OCI-LY7 (cell line): ENCODE measurements at regions not wholly inside any gene's neighbourhood (a gene's known extent, or its start where the extent isn't known, plus 50 kb on each side); places are given as distances from the start of the nearest gene placed in this dataset.
"Not testable (repeated sequence)": the region's sequence is repeated elsewhere in the genome, so short reads cannot be mapped to it uniquely, and the experiment has no call there.

Source experiments
- BruUV-seq: library from RNA; stranded (reverse); fragments of 400-500 nt; replicated peaks from 2 replicates; lab custom pipeline; 2021; lab: Mats Ljungman, UMichigan
- CTCF ChIA-PET: fragments of 300-600 bp; sonication (Branson Sonifier 250); formaldehyde crosslinking; loops from one replicate; lab custom pipeline; 2022; ENCODE audit warnings: antibody characterized with exemption; ENCODE audit not compliant: unreplicated experiment; lab: Charles Lee
- POLR2A ChIA-PET: fragments of 300-600 bp; sonication (Branson Sonifier 250); formaldehyde crosslinking; loops from one replicate; lab custom pipeline; 2022; ENCODE audit warnings: antibody characterized with exemption; lab: Charles Lee
- DNase-seq: peaks from one replicate; pipeline ENCODE4 v3.0.0-alpha.2; 2015; ENCODE audit warnings: low spot score
- H2AFZ ChIP-seq: fragments of 200-600 bp; sonication (generic), shearing (Covaris generic); 2 replicates; pipeline ENCODE4 v1.6.1; 2014; ENCODE audit warnings: mild to moderate bottlenecking, antibody characterized with exemption, low read length, moderate library complexity
- H3K27ac ChIP-seq: fragments of 200-600 bp; sonication (generic); 2 replicates; pipeline ENCODE4 v1.5.1; 2014; ENCODE audit warnings: mixed run types, low read depth, mild to moderate bottlenecking, moderate library complexity, low read length, inconsistent platforms; ENCODE audit not compliant: poor library complexity, severe bottlenecking
- H3K36me3 ChIP-seq: fragments of 200-600 bp; sonication (generic); 2 replicates; pipeline ENCODE4 v1.6.1; 2014; ENCODE audit warnings: mild to moderate bottlenecking, antibody characterized with exemption, low read length, moderate library complexity, mixed read lengths; ENCODE audit not compliant: insufficient read depth
- H3K4me1 ChIP-seq: fragments of 200-600 bp; sonication (generic); 2 replicates; pipeline ENCODE4 v1.5.1; 2014; ENCODE audit warnings: mild to moderate bottlenecking, low read length; ENCODE audit not compliant: insufficient read depth, poor library complexity, severe bottlenecking
- H3K4me2 ChIP-seq: fragments of 200-600 bp; sonication (generic); 2 replicates; pipeline ENCODE4 v1.6.1; 2014; ENCODE audit warnings: mild to moderate bottlenecking, low read length
- H3K4me3 ChIP-seq: fragments of 200-600 bp; sonication (generic); 2 replicates; pipeline ENCODE4 v1.5.1; 2014; ENCODE audit warnings: mild to moderate bottlenecking, low read depth, low read length; ENCODE audit not compliant: poor library complexity, severe bottlenecking
- H3K79me2 ChIP-seq: fragments of 200-600 bp; sonication (generic); 2 replicates; pipeline ENCODE4 v1.6.1; 2016; ENCODE audit warnings: low read depth, mild to moderate bottlenecking, low read length, moderate library complexity, mixed read lengths; ENCODE audit not compliant: insufficient read depth
- H3K9me2 ChIP-seq: fragments of 200-600 bp; sonication (generic); 2 replicates; pipeline ENCODE4 v1.6.1; 2016; ENCODE audit warnings: mild to moderate bottlenecking, low read length, mixed read lengths; ENCODE audit not compliant: insufficient read depth
- H3K9me3 ChIP-seq: fragments of 200-600 bp; sonication (generic); 2 replicates; pipeline ENCODE4 v1.6.1; 2014; ENCODE audit warnings: mild to moderate bottlenecking, mixed run types, low read length, mixed read lengths
- H4K20me1 ChIP-seq: fragments of 200-600 bp; sonication (generic); 2 replicates; pipeline ENCODE4 v1.6.1; 2014; ENCODE audit warnings: mild to moderate bottlenecking, antibody characterized with exemption, low read length, moderate library complexity, mixed read lengths; ENCODE audit not compliant: insufficient read depth
- EZH2phosphoT487 ChIP-seq: fragments of 200-600 bp; sonication (generic); IDR thresholded peaks from 2 replicates; pipeline ENCODE4 v1.6.1; 2018; ENCODE audit warnings: low read depth, borderline replicate concordance, mild to moderate bottlenecking, mixed run types, antibody characterized with exemption, low read length, moderate library complexity, mixed read lengths
- intact Hi-C: fragments of 100-400 bp; cut with micrococcal nuclease; formaldehyde crosslinking; loops from one replicate; pipeline ENCODE4 v1.10.0; 2022; ENCODE audit not compliant: unreplicated experiment
- TF ChIP-seq, protein P1 (sequence below): fragments of 200-600 bp; sonication (generic); conservative IDR thresholded peaks from 2 replicates; pipeline ENCODE4 v1.5.1; 2014; ENCODE audit warnings: mild to moderate bottlenecking, antibody characterized with exemption, low read length, moderate library complexity, mixed read lengths

DNA sequence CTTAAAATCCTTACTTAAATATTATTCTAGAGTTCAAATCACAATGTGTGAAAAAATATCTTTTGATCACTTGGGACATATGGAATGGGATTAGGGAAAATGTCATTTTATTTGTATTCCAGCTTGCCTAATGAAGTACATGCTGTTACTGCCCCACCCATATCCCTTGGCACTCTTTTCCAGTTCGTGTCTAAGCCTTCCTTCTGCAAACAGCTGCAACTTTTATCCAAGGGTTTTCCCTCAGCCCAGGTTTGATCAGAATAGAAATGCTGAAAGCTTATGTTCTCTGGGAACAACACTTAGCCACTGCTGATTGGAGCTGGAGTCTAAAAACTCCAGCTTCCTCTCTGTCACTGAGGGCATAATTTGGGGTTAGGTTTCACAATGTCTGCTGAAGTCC lies 214.1 kb upstream of the FAM3C start:
- ChIA-PET POLR2A (no interaction called here), CTCF (no interaction called here)
- no peaks in the 10 kb centered on the region for H3K9me2 ChIP-seq
- H3K9me3 ChIP-seq = no peaks in the 10 kb centered on the region
- H3K27ac ChIP-seq = no peak overlapping the region
- H3K4me1 ChIP-seq = no peaks in the 10 kb centered on the region
- no peaks in the 10 kb centered on the region for H3K36me3 ChIP-seq
- no TSS peak for BruUV-seq
- no peaks in the 10 kb centered on the region for H3K79me2 ChIP-seq
- no peak for DNase-seq
- no peak for TF ChIP-seq EZH2phosphoT487
- TF ChIP-seq, protein P1, sequence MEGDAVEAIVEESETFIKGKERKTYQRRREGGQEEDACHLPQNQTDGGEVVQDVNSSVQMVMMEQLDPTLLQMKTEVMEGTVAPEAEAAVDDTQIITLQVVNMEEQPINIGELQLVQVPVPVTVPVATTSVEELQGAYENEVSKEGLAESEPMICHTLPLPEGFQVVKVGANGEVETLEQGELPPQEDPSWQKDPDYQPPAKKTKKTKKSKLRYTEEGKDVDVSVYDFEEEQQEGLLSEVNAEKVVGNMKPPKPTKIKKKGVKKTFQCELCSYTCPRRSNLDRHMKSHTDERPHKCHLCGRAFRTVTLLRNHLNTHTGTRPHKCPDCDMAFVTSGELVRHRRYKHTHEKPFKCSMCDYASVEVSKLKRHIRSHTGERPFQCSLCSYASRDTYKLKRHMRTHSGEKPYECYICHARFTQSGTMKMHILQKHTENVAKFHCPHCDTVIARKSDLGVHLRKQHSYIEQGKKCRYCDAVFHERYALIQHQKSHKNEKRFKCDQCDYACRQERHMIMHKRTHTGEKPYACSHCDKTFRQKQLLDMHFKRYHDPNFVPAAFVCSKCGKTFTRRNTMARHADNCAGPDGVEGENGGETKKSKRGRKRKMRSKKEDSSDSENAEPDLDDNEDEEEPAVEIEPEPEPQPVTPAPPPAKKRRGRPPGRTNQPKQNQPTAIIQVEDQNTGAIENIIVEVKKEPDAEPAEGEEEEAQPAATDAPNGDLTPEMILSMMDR = no peak
- intact Hi-C loops = no loop called here
- no peak overlapping the region for H2AFZ ChIP-seq
- H3K4me3 ChIP-seq = no peak overlapping the region
- no peaks in the 10 kb centered on the region for H4K20me1 ChIP-seq
- no peak overlapping the region for H3K4me2 ChIP-seq

DNA sequence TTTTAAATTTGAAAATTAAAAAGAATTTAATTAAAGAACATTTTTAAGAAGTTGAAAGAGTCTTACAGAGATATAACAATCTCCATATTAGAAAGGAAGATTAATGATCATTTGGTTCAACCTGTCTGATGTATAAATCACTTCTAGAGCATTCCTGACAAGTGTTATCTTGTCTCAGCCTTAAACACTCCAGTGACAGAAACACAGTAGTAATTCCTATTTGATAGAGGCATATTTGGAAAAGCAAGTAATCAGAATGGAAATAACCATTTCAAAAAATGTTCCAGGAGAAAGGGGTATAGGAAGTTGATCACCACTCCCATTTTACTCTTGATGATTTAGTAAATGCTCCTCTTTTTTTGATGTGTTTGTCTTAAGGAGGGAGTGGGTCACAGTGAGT lies 213.1 kb upstream of the FAM3C start:
- Histone ChIP-seq H4K20me1 (no peaks in the 10 kb centered on the region), H2AFZ (no peak overlapping the region), H3K27ac (no peak overlapping the region), H3K4me3 (no peak overlapping the region), H3K9me2 (no peaks in the 10 kb centered on the region), H3K36me3 (no peaks in the 10 kb centered on the region), H3K9me3 (no peaks in the 10 kb centered on the region), H3K4me2 (no peak overlapping the region), H3K79me2 (no peaks in the 10 kb centered on the region), H3K4me1 (no peaks in the 10 kb centered on the region)
- intact Hi-C loops = no loop called here
- BruUV-seq = no TSS peak
- ChIA-PET POLR2A (no interaction called here), CTCF (no interaction called here)
- no peak for TF ChIP-seq EZH2phosphoT487
- TF ChIP-seq, protein P1 = no peak
- no peak for DNase-seq

DNA sequence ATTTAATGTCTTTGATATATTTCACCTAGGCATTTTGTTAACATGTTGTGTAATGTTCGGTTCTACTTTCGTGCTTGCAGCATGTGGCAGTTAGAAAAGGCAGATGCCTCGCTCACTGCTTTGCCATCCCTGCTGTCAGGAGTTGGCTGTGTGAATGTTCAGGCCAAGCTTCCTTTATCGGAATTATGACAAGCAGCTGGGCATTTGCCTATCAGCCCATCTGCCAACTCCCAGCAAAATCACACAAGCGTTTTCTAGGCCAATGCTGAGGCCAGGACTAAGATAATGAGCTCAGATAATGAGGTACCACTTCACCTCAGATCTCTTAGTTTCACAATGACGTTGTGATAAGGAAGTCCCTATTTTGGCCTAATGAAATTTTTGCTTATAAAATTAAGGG lies 212.7 kb upstream of the FAM3C start:
- ChIA-PET POLR2A (interaction anchor here (0.6 kb wide), 1 partner anchor 14 kb away, joined by 3 read pairs; no protein-coding TSS in a partner anchor), CTCF (no interaction called here)
- Histone ChIP-seq H4K20me1 (no peaks in the 10 kb centered on the region), H3K36me3 (no peaks in the 10 kb centered on the region), H3K9me3 (no peaks in the 10 kb centered on the region), H3K4me3 (no peak overlapping the region), H3K4me1 (no peaks in the 10 kb centered on the region), H2AFZ (no peak overlapping the region), H3K79me2 (no peaks in the 10 kb centered on the region), H3K27ac (no peak overlapping the region), H3K9me2 (no peaks in the 10 kb centered on the region), H3K4me2 (no peak overlapping the region)
- no peak for DNase-seq
- intact Hi-C loops = no loop called here
- BruUV-seq = no TSS peak
- TF ChIP-seq EZH2phosphoT487 = no peak
- TF ChIP-seq, protein P1 = no peak

DNA sequence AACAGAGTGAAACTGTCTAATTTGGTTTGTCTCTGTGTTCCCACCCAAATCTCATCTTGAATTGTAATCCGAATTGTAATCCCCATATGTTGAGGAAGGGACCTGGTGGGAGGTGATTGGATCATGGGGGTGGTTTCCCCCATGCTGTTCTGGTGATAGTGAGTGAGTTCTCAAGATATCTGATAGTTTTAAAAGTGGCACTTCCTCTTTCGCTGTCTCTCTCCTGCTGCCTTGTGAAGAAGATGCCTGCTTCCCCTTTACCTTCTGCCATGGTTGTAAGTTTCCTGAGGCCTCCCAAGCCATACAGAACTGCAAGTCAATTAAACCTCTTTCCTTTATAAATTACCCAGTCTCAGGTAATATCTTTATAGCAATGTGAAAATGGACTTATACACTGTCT lies 212.1 kb upstream of the FAM3C start:
- H3K79me2 ChIP-seq, intact Hi-C loops, H4K20me1 ChIP-seq, DNase-seq, H3K4me2 ChIP-seq, H3K36me3 ChIP-seq, H3K4me3 ChIP-seq, H3K4me1 ChIP-seq, H2AFZ ChIP-seq, CTCF ChIA-PET, H3K9me2 ChIP-seq, H3K27ac ChIP-seq, H3K9me3 ChIP-seq, BruUV-seq: not testable (repeated sequence)
- POLR2A ChIA-PET = interaction anchor here (0.5 to 1.0 kb wide), 3 partner anchors 12 to 18 kb away, joined by 3 to 5 read pairs (median 3); no protein-coding TSS in a partner anchor
